ENCODE measurements at regions not wholly inside any gene's neighbourhood (a gene's known extent, or its start where the extent isn't known, plus 50 kb on each side); places are given as distances from the start of the nearest gene placed in this dataset.
"Not testable (repeated sequence)": the region's sequence is repeated elsewhere in the genome, so short reads cannot be mapped to it uniquely, and the experiment has no call there.

DNA sequence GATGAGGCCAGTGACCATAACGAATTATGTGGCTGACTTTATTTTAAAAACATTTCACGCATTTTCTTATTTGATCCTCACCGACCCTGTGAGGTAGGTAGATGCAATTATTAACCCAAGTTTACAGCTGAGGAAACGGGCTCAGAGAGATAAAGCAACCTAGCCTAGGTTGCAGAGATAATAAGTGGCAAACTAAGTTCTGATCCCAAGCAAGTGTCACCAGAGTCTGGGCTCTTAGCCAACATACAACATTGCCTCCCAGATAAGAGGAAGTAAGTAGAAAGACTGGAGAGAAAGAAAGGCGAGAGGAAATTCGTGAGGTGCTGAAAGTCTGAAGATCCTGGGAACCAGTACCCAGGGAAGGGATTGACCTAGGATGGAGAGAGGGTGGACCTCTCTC is 77.4 kb upstream of the GPR50 start:
- no peak for TF ChIP-seq CTCF (conservative IDR thresholded peaks at IDR 0.05)
- H3K27ac ChIP-seq = no peak overlapping the region

GRCh38 chrX:151100799-151101198 is 75.6 kb upstream of the GPR50 start:
- TF ChIP-seq CTCF (conservative IDR thresholded peaks at IDR 0.05) = no peak
- no peak overlapping the region for H3K27ac ChIP-seq

DNA sequence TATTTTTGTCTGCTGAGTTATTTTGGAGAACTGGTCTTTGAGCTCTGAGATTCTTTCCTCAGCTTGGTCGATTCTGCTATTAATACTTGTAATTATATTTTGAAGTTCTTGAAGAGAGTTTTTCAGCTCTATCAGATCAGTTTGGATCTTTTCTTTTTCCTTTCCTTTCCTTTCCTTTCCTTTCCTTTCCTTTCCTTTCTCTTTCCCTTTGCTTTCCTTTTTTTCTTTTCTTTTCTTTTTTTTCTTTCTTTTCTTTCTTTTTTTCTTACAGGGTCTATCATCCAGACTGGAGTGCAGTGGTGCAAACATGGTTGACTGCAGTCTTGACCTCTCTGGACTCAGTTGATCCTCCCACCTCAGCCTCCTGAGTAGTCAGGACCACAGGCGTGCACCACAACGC is 63.2 kb upstream of the GPR50 start:
- H3K27ac ChIP-seq = not testable (repeated sequence)

Measured in VCaP (cell line).